ENCODE measurements at regions not wholly inside any gene's neighbourhood (a gene's known extent, or its start where the extent isn't known, plus 50 kb on each side); places are given as distances from the start of the nearest gene placed in this dataset.

DNA sequence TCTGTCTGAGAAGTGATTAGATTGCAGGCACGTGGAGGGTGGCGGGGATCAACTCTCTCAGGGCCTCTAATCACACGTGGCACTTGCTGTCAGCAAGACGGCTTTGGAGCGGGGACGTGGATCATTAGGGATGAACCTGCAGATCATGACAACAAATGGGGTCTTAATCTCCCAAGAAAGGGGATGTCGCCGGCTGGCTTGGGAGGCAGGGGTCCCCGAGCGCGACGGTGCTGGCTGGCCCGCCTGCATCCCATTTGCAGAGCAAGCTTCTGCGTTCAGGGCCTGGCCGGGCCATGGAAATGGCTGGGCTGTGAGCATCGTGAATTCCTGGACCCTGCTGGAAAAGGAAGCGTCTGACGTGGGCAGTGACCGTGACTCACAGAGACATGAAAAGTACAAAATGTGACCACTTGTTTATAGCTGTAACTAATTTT lies 85.1 kb upstream of the SHOX start:
- H2AFZ ChIP-seq (ENCODE audit: low read depth), result no peak overlapping the region
- H3K27ac ChIP-seq (ENCODE audit: low read depth in 2 of 2, low read length in 1 of 2), result no peak overlapping the region
- H3K4me3 ChIP-seq (ENCODE audit: low read depth in 2 of 2, low read length in 1 of 2), result no peak overlapping the region
- ChIA-PET POLR2A (no interaction called here), CTCF (no interaction called here)
- no peaks in the 10 kb centered on the region for H3K79me2 ChIP-seq (ENCODE audit: insufficient read depth)
- no peak overlapping the region for H3K4me2 ChIP-seq
- H3K9me3 ChIP-seq, result no peaks in the 10 kb centered on the region
- H3K9me2 ChIP-seq, result no peaks in the 10 kb centered on the region
- no peak for DNase-seq
- H4K20me1 ChIP-seq (ENCODE audit: insufficient read depth), result no peaks in the 10 kb centered on the region
- no peaks in the 10 kb centered on the region for H3F3A ChIP-seq (replicated peaks; ENCODE audit: insufficient read depth)
- no peaks in the 10 kb centered on the region for H3K4me1 ChIP-seq (ENCODE audit: control insufficient read depth in 1 of 2, insufficient read depth in 2 of 2, low read depth in 1 of 2, low read length in 1 of 2)
- WGBS (ENCODE audit: low lambda C conversion rate), result 7% methylated on average over 15 of the region's 19 CpGs
- TF ChIP-seq FOXJ3 (CRISPR knock-in tag; IDR thresholded peaks at IDR 0.05) (no peak), JUND (IDR thresholded peaks at IDR 0.05) (no peak), YY1 (IDR thresholded peaks at IDR 0.05; ENCODE audit: low read depth) (no peak), MXI1 (IDR thresholded peaks at IDR 0.05; ENCODE audit: low read depth, low read length) (no peak), SIN3A (IDR thresholded peaks at IDR 0.05; ENCODE audit: borderline replicate concordance, low read depth, low read length) (no peak), ELF1 (IDR thresholded peaks at IDR 0.05) (no peak), FOXM1 (IDR thresholded peaks at IDR 0.05; ENCODE audit: low read depth) (no peak), TCF12 (IDR thresholded peaks at IDR 0.05) (no peak), EP300 (IDR thresholded peaks at IDR 0.05; ENCODE audit: borderline replicate concordance in 1 of 2, low read depth in 1 of 2, low read length in 1 of 2) (no peak), TEAD4 (IDR thresholded peaks at IDR 0.05; ENCODE audit: borderline replicate concordance, insufficient read depth) (no peak), MEF2A (IDR thresholded peaks at IDR 0.05; ENCODE audit: borderline replicate concordance, low read depth) (no peak), FOSL2 (IDR thresholded peaks at IDR 0.05; ENCODE audit: borderline replicate concordance, low read depth) (no peak), NFIC (IDR thresholded peaks at IDR 0.05; ENCODE audit: borderline replicate concordance) (no peak), SMC3 (IDR thresholded peaks at IDR 0.05; ENCODE audit: low read depth, low read length) (no peak), GATA2 (CRISPR knock-in tag; IDR thresholded peaks at IDR 0.05) (no peak)
- TF ChIP-seq, protein P1, sequence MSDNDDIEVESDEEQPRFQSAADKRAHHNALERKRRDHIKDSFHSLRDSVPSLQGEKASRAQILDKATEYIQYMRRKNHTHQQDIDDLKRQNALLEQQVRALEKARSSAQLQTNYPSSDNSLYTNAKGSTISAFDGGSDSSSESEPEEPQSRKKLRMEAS (IDR thresholded peaks at IDR 0.05; ENCODE audit: low read depth), result no peak
- TF ChIP-seq, protein P2, sequence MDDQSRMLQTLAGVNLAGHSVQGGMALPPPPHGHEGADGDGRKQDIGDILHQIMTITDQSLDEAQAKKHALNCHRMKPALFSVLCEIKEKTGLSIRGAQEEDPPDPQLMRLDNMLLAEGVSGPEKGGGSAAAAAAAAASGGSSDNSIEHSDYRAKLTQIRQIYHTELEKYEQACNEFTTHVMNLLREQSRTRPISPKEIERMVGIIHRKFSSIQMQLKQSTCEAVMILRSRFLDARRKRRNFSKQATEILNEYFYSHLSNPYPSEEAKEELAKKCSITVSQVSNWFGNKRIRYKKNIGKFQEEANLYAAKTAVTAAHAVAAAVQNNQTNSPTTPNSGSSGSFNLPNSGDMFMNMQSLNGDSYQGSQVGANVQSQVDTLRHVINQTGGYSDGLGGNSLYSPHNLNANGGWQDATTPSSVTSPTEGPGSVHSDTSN (IDR thresholded peaks at IDR 0.05), result no peak
- TF ChIP-seq, protein P3, sequence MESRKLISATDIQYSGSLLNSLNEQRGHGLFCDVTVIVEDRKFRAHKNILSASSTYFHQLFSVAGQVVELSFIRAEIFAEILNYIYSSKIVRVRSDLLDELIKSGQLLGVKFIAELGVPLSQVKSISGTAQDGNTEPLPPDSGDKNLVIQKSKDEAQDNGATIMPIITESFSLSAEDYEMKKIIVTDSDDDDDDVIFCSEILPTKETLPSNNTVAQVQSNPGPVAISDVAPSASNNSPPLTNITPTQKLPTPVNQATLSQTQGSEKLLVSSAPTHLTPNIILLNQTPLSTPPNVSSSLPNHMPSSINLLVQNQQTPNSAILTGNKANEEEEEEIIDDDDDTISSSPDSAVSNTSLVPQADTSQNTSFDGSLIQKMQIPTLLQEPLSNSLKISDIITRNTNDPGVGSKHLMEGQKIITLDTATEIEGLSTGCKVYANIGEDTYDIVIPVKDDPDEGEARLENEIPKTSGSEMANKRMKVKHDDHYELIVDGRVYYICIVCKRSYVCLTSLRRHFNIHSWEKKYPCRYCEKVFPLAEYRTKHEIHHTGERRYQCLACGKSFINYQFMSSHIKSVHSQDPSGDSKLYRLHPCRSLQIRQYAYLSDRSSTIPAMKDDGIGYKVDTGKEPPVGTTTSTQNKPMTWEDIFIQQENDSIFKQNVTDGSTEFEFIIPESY (IDR thresholded peaks at IDR 0.05; ENCODE audit: borderline replicate concordance, low read depth), result no peak
- H3K27me3 ChIP-seq (ENCODE audit: insufficient read depth), result peaks cover 5% of the 10 kb centered on the region; the same call in 1 of the 2 replicates
- H3K36me3 ChIP-seq (replicated peaks in 1 of 2; ENCODE audit: control insufficient read depth in 1 of 2, insufficient read depth in 2 of 2, low read length in 1 of 2), result no peaks in the 10 kb centered on the region
- no peak overlapping the region for H3K9ac ChIP-seq

DNA sequence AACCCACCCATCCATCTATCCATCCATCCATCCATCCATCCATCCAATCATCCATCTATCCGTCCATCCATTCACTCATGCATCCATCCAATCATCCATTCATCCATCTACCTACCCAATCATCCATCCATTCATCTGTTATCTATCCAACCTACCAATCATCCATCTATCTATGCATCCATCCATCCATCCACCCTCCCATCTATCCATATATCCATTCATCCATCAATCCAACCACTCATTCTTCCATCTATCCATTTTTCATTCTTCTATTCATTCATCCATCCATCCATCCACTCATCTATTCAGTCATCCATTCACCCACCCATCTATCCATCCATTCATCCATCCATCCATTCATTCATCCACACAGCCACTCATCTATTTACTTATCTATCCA lies 80.1 kb upstream of the SHOX start:
- Histone ChIP-seq H2AFZ (ENCODE audit: low read depth) (no peak overlapping the region), H3K36me3 (replicated peaks in 1 of 2; ENCODE audit: control insufficient read depth in 1 of 2, insufficient read depth in 2 of 2, low read length in 1 of 2) (no peaks in the 10 kb centered on the region), H3K9me3 (no peaks in the 10 kb centered on the region), H3K27ac (ENCODE audit: low read depth in 2 of 2, low read length in 1 of 2) (no peak overlapping the region), H3K4me3 (ENCODE audit: low read depth in 2 of 2, low read length in 1 of 2) (no peak overlapping the region), H3K4me1 (ENCODE audit: control insufficient read depth in 1 of 2, insufficient read depth in 2 of 2, low read depth in 1 of 2, low read length in 1 of 2) (no peaks in the 10 kb centered on the region), H4K20me1 (ENCODE audit: insufficient read depth) (no peaks in the 10 kb centered on the region), H3F3A (replicated peaks; ENCODE audit: insufficient read depth) (no peaks in the 10 kb centered on the region), H3K27me3 (ENCODE audit: insufficient read depth) (no peaks in the 10 kb centered on the region; the same call in 1 of the 2 replicates), H3K79me2 (ENCODE audit: insufficient read depth) (no peaks in the 10 kb centered on the region), H3K9ac (no peak overlapping the region), H3K4me2 (no peak overlapping the region), H3K9me2 (no peaks in the 10 kb centered on the region)
- no peak for TF ChIP-seq RXRA (IDR thresholded peaks at IDR 0.05; ENCODE audit: borderline replicate concordance, low read depth)
- TF ChIP-seq TCF12 (IDR thresholded peaks at IDR 0.05), result no peak
- TF ChIP-seq RFX5 (IDR thresholded peaks at IDR 0.05; ENCODE audit: low read length), result no peak
- TF ChIP-seq MEF2A (IDR thresholded peaks at IDR 0.05; ENCODE audit: borderline replicate concordance, low read depth), result no peak
- TF ChIP-seq POLR2AphosphoS5 (IDR thresholded peaks at IDR 0.05; ENCODE audit: low read depth, low read length), result no peak
- no peak for TF ChIP-seq NFIC (IDR thresholded peaks at IDR 0.05; ENCODE audit: borderline replicate concordance)
- TF ChIP-seq, protein P3 (IDR thresholded peaks at IDR 0.05; ENCODE audit: borderline replicate concordance, low read depth), result no peak
- TF ChIP-seq FOXJ3 (CRISPR knock-in tag; IDR thresholded peaks at IDR 0.05), result no peak
- ChIA-PET POLR2A (no interaction called here), CTCF (no interaction called here)
- no peak for DNase-seq
- WGBS (ENCODE audit: low lambda C conversion rate), result 4% methylated on average over 1 of the region's 1 CpG
